ENCODE measurements at regions not wholly inside any gene's neighbourhood (a gene's known extent, or its start where the extent isn't known, plus 50 kb on each side); places are given as distances from the start of the nearest gene placed in this dataset.

- no peak for TF ChIP-seq POLR2A (IDR thresholded peaks at IDR 0.05)
- no peak for TF ChIP-seq CTCF (IDR thresholded peaks at IDR 0.05)
These were observed 696.7 kb downstream of the RNF144B start for GRCh38 chr6:19083801-19084200.
